ENCODE measurements at regions not wholly inside any gene's neighbourhood (a gene's known extent, or its start where the extent isn't known, plus 50 kb on each side); places are given as distances from the start of the nearest gene placed in this dataset.

GRCh38 chr2:19783935-19784334 lies 117.8 kb downstream of the TTC32 start:
- no peak for DNase-seq (ENCODE audit: low spot score)

GRCh38 chr2:19776941-19777514 lies 124.8 kb downstream of the TTC32 start:
- DNase-seq (ENCODE audit: low spot score), result no peak

GRCh38 chr2:19775838-19776237 lies 125.9 kb downstream of the TTC32 start:
- DNase-seq (ENCODE audit: low spot score), result no peak

GRCh38 chr2:19775315-19775714 lies 126.5 kb downstream of the TTC32 start:
- DNase-seq (ENCODE audit: low spot score), result no peak

GRCh38 chr2:19774805-19775176 lies 127.0 kb downstream of the TTC32 start:
- DNase-seq (ENCODE audit: low spot score), result no peak

- no peak for DNase-seq (ENCODE audit: low spot score)
Measured at GRCh38 chr2:19772981-19773380, 128.8 kb downstream of the TTC32 start.

GRCh38 chr2:19769513-19769912 lies 132.3 kb downstream of the TTC32 start:
- DNase-seq (ENCODE audit: low spot score), result no peak

GRCh38 chr2:19767899-19768298 lies 133.9 kb downstream of the TTC32 start:
- DNase-seq (ENCODE audit: low spot score), result no peak

GRCh38 chr2:19764998-19765397 lies 136.8 kb downstream of the TTC32 start:
- no peak for DNase-seq (ENCODE audit: low spot score)

- no peak for DNase-seq (ENCODE audit: low spot score)
Measured at GRCh38 chr2:19763731-19764130, 138.1 kb downstream of the TTC32 start.

- no peak for DNase-seq (ENCODE audit: low spot score)
Measured at GRCh38 chr2:19762959-19763605, 138.7 kb downstream of the TTC32 start.

GRCh38 chr2:19762142-19762541 lies 139.6 kb downstream of the TTC32 start:
- DNase-seq (ENCODE audit: low spot score), result no peak

GRCh38 chr2:19759880-19760279 lies 141.9 kb downstream of the TTC32 start:
- no peak for DNase-seq (ENCODE audit: low spot score)

- no peak for DNase-seq (ENCODE audit: low spot score)
Measured at GRCh38 chr2:19758658-19759057, 143.1 kb downstream of the TTC32 start.

GRCh38 chr2:19757586-19757985 lies 144.2 kb downstream of the TTC32 start:
- no peak for DNase-seq (ENCODE audit: low spot score)

- no peak for DNase-seq (ENCODE audit: low spot score)
Measured at GRCh38 chr2:19754907-19755306, 146.9 kb downstream of the TTC32 start.

GRCh38 chr2:19753818-19754217 lies 148.0 kb downstream of the TTC32 start:
- DNase-seq (ENCODE audit: low spot score), result no peak

- DNase-seq (ENCODE audit: low spot score), result no peak
Measured at GRCh38 chr2:19753314-19753713, 148.5 kb downstream of the TTC32 start.

GRCh38 chr2:19752500-19752899 lies 149.3 kb downstream of the TTC32 start:
- no peak for DNase-seq (ENCODE audit: low spot score)

- DNase-seq (ENCODE audit: low spot score), result no peak
Measured at GRCh38 chr2:19751631-19752030, 150.2 kb downstream of the TTC32 start.

- DNase-seq (ENCODE audit: low spot score), result no peak
Measured at GRCh38 chr2:19750136-19750535, 151.6 kb downstream of the TTC32 start.

- no peak for DNase-seq (ENCODE audit: low spot score)
Measured at GRCh38 chr2:19749507-19749836, 152.3 kb downstream of the TTC32 start.

GRCh38 chr2:19748711-19749506 lies 152.9 kb downstream of the TTC32 start:
- no peak for DNase-seq (ENCODE audit: low spot score)

- DNase-seq (ENCODE audit: low spot score), result no peak
Measured at GRCh38 chr2:19748073-19748375, 153.8 kb downstream of the TTC32 start.
